ENCODE measurements at regions not wholly inside any gene's neighbourhood (a gene's known extent, or its start where the extent isn't known, plus 50 kb on each side); places are given as distances from the start of the nearest gene placed in this dataset.

GRCh38 chr7:83878614-83879013 lies 229.7 kb upstream of the SEMA3E start (continued):
- no peak for TF ChIP-seq SRF (IDR thresholded peaks at IDR 0.05; ENCODE audit: low read depth, low read length)
- TF ChIP-seq TCF12 (IDR thresholded peaks at IDR 0.05; ENCODE audit: low read depth, low read length) = no peak
- no peak for TF ChIP-seq ZNF274 (IDR thresholded peaks at IDR 0.05; ENCODE audit: borderline replicate concordance, extremely low read depth, low read length)
- TF ChIP-seq TEAD4 (IDR thresholded peaks at IDR 0.05; ENCODE audit: low read depth, low read length) = no peak

Data from H1 (cell line).